ENCODE measurements at regions not wholly inside any gene's neighbourhood (a gene's known extent, or its start where the extent isn't known, plus 50 kb on each side); places are given as distances from the start of the nearest gene placed in this dataset.
"Not testable (repeated sequence)": the region's sequence is repeated elsewhere in the genome, so short reads cannot be mapped to it uniquely, and the experiment has no call there.

GRCh38 chr16:14384745-14385144, 245.3 kb downstream of the PARN start:
- H3K27ac ChIP-seq (ENCODE audit: low read depth, low read length) = no peak overlapping the region
- H3K4me3 ChIP-seq (ENCODE audit: low read depth, low read length) = no peak overlapping the region
- H3K27me3 ChIP-seq (ENCODE audit: insufficient read depth, low read length) = no peaks in the 10 kb centered on the region
- no peak overlapping the region for H2AFZ ChIP-seq (ENCODE audit: low read length, unreplicated experiment)
- H3K36me3 ChIP-seq (ENCODE audit: insufficient read depth, low read length) = no peaks in the 10 kb centered on the region
- H3K4me1 ChIP-seq (ENCODE audit: control insufficient read depth, insufficient read depth, low read length, unreplicated experiment) = no peaks in the 10 kb centered on the region
- H3K79me2 ChIP-seq (ENCODE audit: control insufficient read depth, insufficient read depth, low read length, unreplicated experiment) = no peaks in the 10 kb centered on the region

- not testable (repeated sequence) for H3K36me3 ChIP-seq (ENCODE audit: insufficient read depth, low read length); H3K4me1 ChIP-seq (ENCODE audit: control insufficient read depth, insufficient read depth, low read length, unreplicated experiment); H3K27me3 ChIP-seq (ENCODE audit: insufficient read depth, low read length); H3K79me2 ChIP-seq (ENCODE audit: control insufficient read depth, insufficient read depth, low read length, unreplicated experiment); H3K27ac ChIP-seq (ENCODE audit: low read depth, low read length); H2AFZ ChIP-seq (ENCODE audit: low read length, unreplicated experiment); H3K4me3 ChIP-seq (ENCODE audit: low read depth, low read length)
Observed at GRCh38 chr16:14383844-14384243, 246.2 kb downstream of the PARN start.

- peak overlapping the region; percentile 44; the same call in 1 of the 2 replicates for H3K27ac ChIP-seq (ENCODE audit: low read depth, low read length)
- H3K4me3 ChIP-seq (ENCODE audit: low read depth, low read length) = no peak overlapping the region
- H3K4me1 ChIP-seq (ENCODE audit: control insufficient read depth, insufficient read depth, low read length, unreplicated experiment) = peaks cover 14% of the 10 kb centered on the region
- H2AFZ ChIP-seq (ENCODE audit: low read length, unreplicated experiment) = no peak overlapping the region
- H3K27me3 ChIP-seq (ENCODE audit: insufficient read depth, low read length) = no peaks in the 10 kb centered on the region
- no peaks in the 10 kb centered on the region for H3K36me3 ChIP-seq (ENCODE audit: insufficient read depth, low read length)
- H3K79me2 ChIP-seq (ENCODE audit: control insufficient read depth, insufficient read depth, low read length, unreplicated experiment) = no peaks in the 10 kb centered on the region
Observed at GRCh38 chr16:14378689-14379467, 251.2 kb downstream of the PARN start.

GRCh38 chr16:14378131-14378551, 251.9 kb downstream of the PARN start:
- Histone ChIP-seq H2AFZ (ENCODE audit: low read length, unreplicated experiment) (peak overlapping the region; percentile 7), H3K27ac (ENCODE audit: low read depth, low read length) (peak overlapping the region; percentile 44; the same call in 1 of the 2 replicates), H3K27me3 (ENCODE audit: insufficient read depth, low read length) (no peaks in the 10 kb centered on the region), H3K4me1 (ENCODE audit: control insufficient read depth, insufficient read depth, low read length, unreplicated experiment) (peaks cover 14% of the 10 kb centered on the region), H3K36me3 (ENCODE audit: insufficient read depth, low read length) (no peaks in the 10 kb centered on the region), H3K79me2 (ENCODE audit: control insufficient read depth, insufficient read depth, low read length, unreplicated experiment) (no peaks in the 10 kb centered on the region), H3K4me3 (ENCODE audit: low read depth, low read length) (no peak overlapping the region)

- Histone ChIP-seq H3K27me3 (ENCODE audit: insufficient read depth, low read length) (no peaks in the 10 kb centered on the region), H3K36me3 (ENCODE audit: insufficient read depth, low read length) (no peaks in the 10 kb centered on the region), H3K4me3 (ENCODE audit: low read depth, low read length) (no peak overlapping the region), H3K79me2 (ENCODE audit: control insufficient read depth, insufficient read depth, low read length, unreplicated experiment) (no peaks in the 10 kb centered on the region), H3K4me1 (ENCODE audit: control insufficient read depth, insufficient read depth, low read length, unreplicated experiment) (peaks cover 14% of the 10 kb centered on the region), H2AFZ (ENCODE audit: low read length, unreplicated experiment) (no peak overlapping the region), H3K27ac (ENCODE audit: low read depth, low read length) (no peak overlapping the region)
Observed at GRCh38 chr16:14377326-14377725, 252.7 kb downstream of the PARN start.

GRCh38 chr16:14375132-14375491, 254.9 kb downstream of the PARN start:
- H3K4me1 ChIP-seq (ENCODE audit: control insufficient read depth, insufficient read depth, low read length, unreplicated experiment) = peaks cover 17% of the 10 kb centered on the region
- no peaks in the 10 kb centered on the region for H3K27me3 ChIP-seq (ENCODE audit: insufficient read depth, low read length)
- no peak overlapping the region for H2AFZ ChIP-seq (ENCODE audit: low read length, unreplicated experiment)
- no peak overlapping the region for H3K4me3 ChIP-seq (ENCODE audit: low read depth, low read length)
- no peak overlapping the region for H3K27ac ChIP-seq (ENCODE audit: low read depth, low read length)
- no peaks in the 10 kb centered on the region for H3K36me3 ChIP-seq (ENCODE audit: insufficient read depth, low read length)
- no peaks in the 10 kb centered on the region for H3K79me2 ChIP-seq (ENCODE audit: control insufficient read depth, insufficient read depth, low read length, unreplicated experiment)

- H3K36me3 ChIP-seq (ENCODE audit: insufficient read depth, low read length) = no peaks in the 10 kb centered on the region
- no peak overlapping the region for H2AFZ ChIP-seq (ENCODE audit: low read length, unreplicated experiment)
- no peak overlapping the region for H3K27ac ChIP-seq (ENCODE audit: low read depth, low read length)
- no peaks in the 10 kb centered on the region for H3K79me2 ChIP-seq (ENCODE audit: control insufficient read depth, insufficient read depth, low read length, unreplicated experiment)
- peaks cover 19% of the 10 kb centered on the region for H3K4me1 ChIP-seq (ENCODE audit: control insufficient read depth, insufficient read depth, low read length, unreplicated experiment)
- no peak overlapping the region for H3K4me3 ChIP-seq (ENCODE audit: low read depth, low read length)
- no peaks in the 10 kb centered on the region for H3K27me3 ChIP-seq (ENCODE audit: insufficient read depth, low read length)
Observed at GRCh38 chr16:14374451-14375131, 255.5 kb downstream of the PARN start.

- Histone ChIP-seq H3K27ac (ENCODE audit: low read depth, low read length) (no peak overlapping the region), H3K27me3 (ENCODE audit: insufficient read depth, low read length) (no peaks in the 10 kb centered on the region), H2AFZ (ENCODE audit: low read length, unreplicated experiment) (no peak overlapping the region), H3K79me2 (ENCODE audit: control insufficient read depth, insufficient read depth, low read length, unreplicated experiment) (no peaks in the 10 kb centered on the region), H3K4me3 (ENCODE audit: low read depth, low read length) (no peak overlapping the region), H3K36me3 (ENCODE audit: insufficient read depth, low read length) (no peaks in the 10 kb centered on the region), H3K4me1 (ENCODE audit: control insufficient read depth, insufficient read depth, low read length, unreplicated experiment) (peaks cover 16% of the 10 kb centered on the region)
Observed at GRCh38 chr16:14373896-14374295, 256.2 kb downstream of the PARN start.

GRCh38 chr16:14373406-14373805, 256.7 kb downstream of the PARN start:
- Histone ChIP-seq H3K4me1 (ENCODE audit: control insufficient read depth, insufficient read depth, low read length, unreplicated experiment) (peaks cover 11% of the 10 kb centered on the region), H3K79me2 (ENCODE audit: control insufficient read depth, insufficient read depth, low read length, unreplicated experiment) (no peaks in the 10 kb centered on the region), H3K36me3 (ENCODE audit: insufficient read depth, low read length) (no peaks in the 10 kb centered on the region), H2AFZ (ENCODE audit: low read length, unreplicated experiment) (no peak overlapping the region), H3K27me3 (ENCODE audit: insufficient read depth, low read length) (no peaks in the 10 kb centered on the region), H3K27ac (ENCODE audit: low read depth, low read length) (no peak overlapping the region), H3K4me3 (ENCODE audit: low read depth, low read length) (no peak overlapping the region)

- H3K79me2 ChIP-seq (ENCODE audit: control insufficient read depth, insufficient read depth, low read length, unreplicated experiment) = no peaks in the 10 kb centered on the region
- H2AFZ ChIP-seq (ENCODE audit: low read length, unreplicated experiment) = no peak overlapping the region
- H3K36me3 ChIP-seq (ENCODE audit: insufficient read depth, low read length) = no peaks in the 10 kb centered on the region
- no peaks in the 10 kb centered on the region for H3K27me3 ChIP-seq (ENCODE audit: insufficient read depth, low read length)
- no peak overlapping the region for H3K27ac ChIP-seq (ENCODE audit: low read depth, low read length)
- H3K4me3 ChIP-seq (ENCODE audit: low read depth, low read length) = no peak overlapping the region
- peaks cover 5% of the 10 kb centered on the region for H3K4me1 ChIP-seq (ENCODE audit: control insufficient read depth, insufficient read depth, low read length, unreplicated experiment)
Observed at GRCh38 chr16:14372471-14372870, 257.6 kb downstream of the PARN start.
